Adrenal gland (tissue), 9 donors: ENCODE measurements at regions not wholly inside any gene's neighbourhood (a gene's known extent, or its start where the extent isn't known, plus 50 kb on each side); places are given as distances from the start of the nearest gene placed in this dataset.
A peak's percentile ranks its signal among the peaks of the same experiment; 100 is the strongest.

Experiments
- DNase-seq, 7 donors: peaks; one replicate each; pipeline ENCODE4 v3.0.0-alpha.2; 2019 to 2020
- H3K27ac ChIP-seq, 5 donors: fragments of 200-600 bp; sonication (generic) in 4 of 5; 1 replicate in 3 of 5; 2 replicates in 2 of 5; pipeline versions ENCODE4 v1.5.1 to v1.8.0; 2016 to 2020; ENCODE audit warnings: mild to moderate bottlenecking in 1 of 5
- H3K27me3 ChIP-seq: fragments of 200-600 bp; 2 replicates; pipeline ENCODE4 v1.8.0; 2021
- H3K36me3 ChIP-seq, 2 donors: fragments of 200-600 bp; replicated peaks in 1 of 2; 1 replicate in 1 of 2; 2 replicates in 1 of 2; pipeline versions ENCODE4 v1.5.1 to v1.8.0; 2018 to 2022
- H3K4me1 ChIP-seq, 2 donors: fragments of 200-600 bp; replicated peaks in 1 of 2; 1 replicate in 1 of 2; 2 replicates in 1 of 2; pipeline versions ENCODE4 v1.5.1 to v1.8.0; 2018 to 2021
- H3K4me3 ChIP-seq, 4 donors: fragments of 200-600 bp; sonication (generic) in 3 of 4; one replicate each; pipeline ENCODE4 v1.5.1; 2016 to 2018
- H3K9me3 ChIP-seq, 3 donors: fragments of 200-600 bp; sonication (generic) in 1 of 3; replicated peaks in 1 of 3; 1 replicate in 2 of 3; 2 replicates in 1 of 3; pipeline versions ENCODE4 v1.5.1 to v1.8.0; 2016 to 2021
- CTCF ChIP-seq, 6 experiments: fragments of 450-650 bp in 4 of 6; fragments of 200-600 bp in 2 of 6; sonication (generic) in 1 of 6; IDR thresholded peaks; 1 replicate in 5 of 6; 2 replicates in 1 of 6; pipeline versions ENCODE4 v1.5.1 to v1.8.0; 2016 to 2021; ENCODE audit warnings: antibody characterized with exemption in 6 of 6, mild to moderate bottlenecking in 2 of 6, moderate library complexity in 1 of 6
- POLR2A ChIP-seq, 2 donors: fragments of 450-650 bp; IDR thresholded peaks; one replicate each; pipeline ENCODE4 v1.6.1; 2017; ENCODE audit warnings: antibody characterized with exemption in 2 of 2, mild to moderate bottlenecking in 2 of 2, moderate library complexity in 1 of 2
- WGBS, 4 donors: extraction: QIAGEN DNeasy Blood & Tissue Kit in 2 of 4; methylation state at CpG; one replicate each; pipeline versions ENCODE4 v1.1.5 to v1.1.7; 2013 to 2017; 5-methylcytosine and 5-hydroxymethylcytosine counted together
- intact Hi-C, 2 donors: fragments of 100-400 bp; cut with DNase I; formaldehyde crosslinking; loops; one replicate each; pipeline versions ENCODE4 v1.14.1 to v1.15.0; 2022 to 2023
- donor health status: healthy with polysubstance abuse.
- donor health status: Bipolar disorder and iron deficiency.
- donor health status: DM: yes; HTN: yes; CAD: no.
- donor health status: DM: no; HTN: no; CAD: no.
- donor health status: DM: no; HTN: no; CAD: no.

- intact Hi-C loops: loop anchor here in 1 of 2 donors (10.0 kb wide), 1 partner anchor 90 kb away; the partner anchor contains the start of gene B3GNT2
- Histone ChIP-seq H3K9me3 (peaks cover 0 to 7% (median 0%) of the 10 kb centered on the region in 3 donors), H3K36me3 (no peaks in the 10 kb centered on the region), H3K4me3 (no peak overlapping the region), H3K4me1 (no peaks in the 10 kb centered on the region), H3K27ac (no peak overlapping the region), H3K27me3 (no peaks in the 10 kb centered on the region)
- 87 to 89% (median 88%) methylated on average over 4 of the region's 4 CpGs for WGBS, 4 donors
- DNase-seq: no peak
- no peak for TF ChIP-seq CTCF (IDR thresholded peaks at IDR 0.05)
- no peak for TF ChIP-seq POLR2A (IDR thresholded peaks at IDR 0.05)
These were observed 89.1 kb downstream of the B3GNT2 start for GRCh38 chr2:62284980-62285379.

- Histone ChIP-seq H3K36me3 (no peaks in the 10 kb centered on the region), H3K4me1 (no peaks in the 10 kb centered on the region), H3K27me3 (no peaks in the 10 kb centered on the region), H3K4me3 (no peak overlapping the region), H3K9me3 (peaks cover 0 to 7% (median 0%) of the 10 kb centered on the region in 3 donors), H3K27ac (no peak overlapping the region)
- intact Hi-C loops: loop anchor here in 1 of 2 donors (10.0 kb wide), 1 partner anchor 90 kb away; the partner anchor contains the start of gene B3GNT2
- 96 to 99% (median 97%) methylated on average over 2 of the region's 2 CpGs for WGBS, 4 donors
- no peak for DNase-seq
- TF ChIP-seq POLR2A (IDR thresholded peaks at IDR 0.05) (no peak), CTCF (IDR thresholded peaks at IDR 0.05) (no peak)
These were observed 88.6 kb downstream of the B3GNT2 start for GRCh38 chr2:62284471-62284870.

DNA sequence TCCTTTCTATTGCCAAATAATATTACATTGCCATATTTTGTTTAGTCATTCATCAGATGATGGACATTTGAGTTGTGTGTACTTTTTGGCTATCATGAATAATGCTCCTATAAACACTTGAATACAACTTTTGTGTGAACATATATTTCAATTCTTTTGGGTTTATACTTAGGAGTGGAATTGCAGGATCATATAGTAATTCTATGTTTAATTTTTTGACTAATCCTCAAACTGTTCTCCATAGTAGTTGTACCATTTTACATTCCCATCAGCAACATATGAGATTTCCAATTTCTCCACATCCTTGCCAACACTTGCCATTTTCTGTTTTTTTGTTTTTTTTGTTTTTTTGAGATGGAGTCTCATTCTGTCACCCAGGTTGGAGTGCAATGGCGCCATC lies 87.2 kb downstream of the B3GNT2 start:
- 88 to 100% (median 94%) methylated on average over 1 of the region's 1 CpG for WGBS, 4 donors
- no peak overlapping the region for H3K4me3 ChIP-seq
- intact Hi-C loops: loop anchor here in 1 of 2 donors (10.0 kb wide), 1 partner anchor 88 kb away; the partner anchor contains the start of gene B3GNT2

GRCh38 chr2:62281663-62282062 lies 85.7 kb downstream of the B3GNT2 start:
- no peak overlapping the region for H3K27ac ChIP-seq
- H3K27me3 ChIP-seq: no peaks in the 10 kb centered on the region
- peak in 1 of 7 donors; percentile 46 for DNase-seq
- no peak overlapping the region for H3K4me3 ChIP-seq
- no peaks in the 10 kb centered on the region for H3K4me1 ChIP-seq
- WGBS, 4 donors: 30 to 42% (median 36%) methylated on average over 1 of the region's 1 CpG
- TF ChIP-seq POLR2A (IDR thresholded peaks at IDR 0.05) (no peak), CTCF (IDR thresholded peaks at IDR 0.05) (no peak)
- intact Hi-C loops: loop anchor here in 1 of 2 donors (10.0 kb wide), 1 partner anchor 87 kb away; the partner anchor contains the start of gene B3GNT2
- H3K9me3 ChIP-seq: peaks cover 0 to 20% (median 0%) of the 10 kb centered on the region in 3 donors
- H3K36me3 ChIP-seq: no peaks in the 10 kb centered on the region

More for the DNA sequence above, 87.2 kb downstream of the B3GNT2 start:
- Histone ChIP-seq H3K27ac (no peak overlapping the region), H3K9me3 (peaks cover 0 to 10% (median 0%) of the 10 kb centered on the region in 3 donors), H3K36me3 (no peaks in the 10 kb centered on the region), H3K27me3 (no peaks in the 10 kb centered on the region), H3K4me1 (no peaks in the 10 kb centered on the region)
- no peak for TF ChIP-seq CTCF (IDR thresholded peaks at IDR 0.05)
- TF ChIP-seq POLR2A (IDR thresholded peaks at IDR 0.05): no peak
- DNase-seq: no peak
